Parathyroid adenoma (tissue), 2 donors: ENCODE measurements at regions not wholly inside any gene's neighbourhood (a gene's known extent, or its start where the extent isn't known, plus 50 kb on each side); places are given as distances from the start of the nearest gene placed in this dataset.

Source experiments
- H2AFZ ChIP-seq: fragments of 300-600 bp; sonication (generic); one replicate; pipeline ENCODE4 v1.7.0; 2017; ENCODE audit warnings: antibody characterized with exemption, mild to moderate bottlenecking
- H3K27ac ChIP-seq: fragments of 300-600 bp; sonication (generic); one replicate; pipeline ENCODE4 v1.7.0; 2017
- H3K27me3 ChIP-seq: fragments of 300-600 bp; sonication (generic); one replicate; pipeline ENCODE4 v1.7.0; 2017; ENCODE audit warnings: low read length; ENCODE audit not compliant: control insufficient read depth, insufficient read depth
- H3K36me3 ChIP-seq: fragments of 300-600 bp; sonication (generic); one replicate; pipeline ENCODE4 v1.7.0; 2017; ENCODE audit warnings: low read length; ENCODE audit not compliant: control insufficient read depth, insufficient read depth
- H3K4me1 ChIP-seq: fragments of 300-600 bp; sonication (generic); one replicate; pipeline ENCODE4 v1.7.0; 2017; ENCODE audit warnings: control low read depth
- H3K4me2 ChIP-seq: fragments of 300-600 bp; sonication (generic); one replicate; pipeline ENCODE4 v1.7.0; 2017; ENCODE audit warnings: low read length
- H3K4me3 ChIP-seq: fragments of 300-600 bp; sonication (generic); one replicate; pipeline ENCODE4 v1.7.0; 2017; ENCODE audit warnings: low read depth, low read length
- H3K79me2 ChIP-seq: fragments of 300-600 bp; sonication (generic); one replicate; pipeline ENCODE4 v1.7.0; 2017; ENCODE audit warnings: control low read depth
- H3K9ac ChIP-seq: fragments of 300-600 bp; sonication (generic); one replicate; pipeline ENCODE4 v1.7.0; 2017; ENCODE audit warnings: mild to moderate bottlenecking
- H3K9me3 ChIP-seq: fragments of 300-600 bp; sonication (generic); one replicate; pipeline ENCODE4 v1.7.0; 2017; ENCODE audit warnings: low read length; ENCODE audit not compliant: control insufficient read depth
- CTCF ChIP-seq: fragments of 300-600 bp; sonication (generic); IDR thresholded peaks from one replicate; pipeline ENCODE4 v1.7.0; 2017; ENCODE audit warnings: antibody characterized with exemption, mild to moderate bottlenecking
- donor health status: primary hyperparathyroidism.

- peak overlapping the region; percentile 46 for H3K4me3 ChIP-seq
- H3K79me2 ChIP-seq, result no peaks in the 10 kb centered on the region
- peak overlapping the region; percentile 62 for H3K27ac ChIP-seq
- no peaks in the 10 kb centered on the region for H3K27me3 ChIP-seq
- peak overlapping the region; percentile 78 for H3K4me2 ChIP-seq
- H3K9me3 ChIP-seq, result no peaks in the 10 kb centered on the region
- no peak overlapping the region for H3K9ac ChIP-seq
- no peaks in the 10 kb centered on the region for H3K36me3 ChIP-seq
- no peaks in the 10 kb centered on the region for H3K4me1 ChIP-seq
- TF ChIP-seq CTCF, result no peak
- H2AFZ ChIP-seq, result peak overlapping the region; percentile 47
Observed at GRCh38 chr9:13568841-13569601, 289.5 kb upstream of the MPDZ start.

GRCh38 chr9:13568405-13568804, 288.9 kb upstream of the MPDZ start:
- Histone ChIP-seq H3K4me2 (peak overlapping the region; percentile 78), H2AFZ (peak overlapping the region; percentile 47), H3K27ac (peak overlapping the region; percentile 62), H3K4me1 (no peaks in the 10 kb centered on the region), H3K9me3 (no peaks in the 10 kb centered on the region), H3K27me3 (no peaks in the 10 kb centered on the region), H3K79me2 (no peaks in the 10 kb centered on the region), H3K36me3 (no peaks in the 10 kb centered on the region), H3K9ac (no peak overlapping the region), H3K4me3 (peak overlapping the region; percentile 46)
- no peak for TF ChIP-seq CTCF

GRCh38 chr9:13567833-13568232, 288.3 kb upstream of the MPDZ start:
- Histone ChIP-seq H3K9me3 (no peaks in the 10 kb centered on the region), H2AFZ (no peak overlapping the region), H3K27ac (peak overlapping the region; percentile 11), H3K4me3 (no peak overlapping the region), H3K4me1 (no peaks in the 10 kb centered on the region), H3K36me3 (no peaks in the 10 kb centered on the region), H3K79me2 (no peaks in the 10 kb centered on the region), H3K27me3 (no peaks in the 10 kb centered on the region), H3K4me2 (no peak overlapping the region), H3K9ac (no peak overlapping the region)
- TF ChIP-seq CTCF, result no peak

GRCh38 chr9:13557746-13558145, 278.3 kb upstream of the MPDZ start:
- H3K4me2 ChIP-seq, result no peak overlapping the region
- no peaks in the 10 kb centered on the region for H3K79me2 ChIP-seq
- H3K9ac ChIP-seq, result no peak overlapping the region
- no peaks in the 10 kb centered on the region for H3K27me3 ChIP-seq
- no peak for TF ChIP-seq CTCF
- H3K36me3 ChIP-seq, result no peaks in the 10 kb centered on the region
- H3K9me3 ChIP-seq, result no peaks in the 10 kb centered on the region
- no peaks in the 10 kb centered on the region for H3K4me1 ChIP-seq
- H3K4me3 ChIP-seq, result no peak overlapping the region
- H3K27ac ChIP-seq, result no peak overlapping the region
- H2AFZ ChIP-seq, result no peak overlapping the region

- Histone ChIP-seq H3K79me2 (no peaks in the 10 kb centered on the region), H3K36me3 (no peaks in the 10 kb centered on the region), H3K27ac (no peak overlapping the region), H3K27me3 (no peaks in the 10 kb centered on the region), H3K4me3 (no peak overlapping the region), H3K9me3 (no peaks in the 10 kb centered on the region), H3K4me1 (no peaks in the 10 kb centered on the region), H2AFZ (no peak overlapping the region), H3K4me2 (no peak overlapping the region), H3K9ac (no peak overlapping the region)
- TF ChIP-seq CTCF, result no peak
Observed at GRCh38 chr9:13556656-13557055, 277.2 kb upstream of the MPDZ start.
